SK-N-MC (cell line): ENCODE measurements at regions not wholly inside any gene's neighbourhood (a gene's known extent, or its start where the extent isn't known, plus 50 kb on each side); places are given as distances from the start of the nearest gene placed in this dataset.

Source experiments
- EZH2 ChIP-seq: fragments of 200-600 bp; sonication (generic); IDR thresholded peaks from one replicate; pipeline ENCODE4 v1.6.1; 2017; ENCODE audit warnings: antibody characterized with exemption
- POLR2AphosphoS5 ChIP-seq: IDR thresholded peaks from 2 replicates; pipeline ENCODE4 v1.6.1; 2012; ENCODE audit warnings: mild to moderate bottlenecking, low read depth, low read length, borderline replicate concordance

- TF ChIP-seq POLR2AphosphoS5: no peak
- no peak for TF ChIP-seq EZH2
These were observed 107.1 kb upstream of the UQCRFS1 start for GRCh38 chr19:29320086-29320485.
